Gastroesophageal sphincter (tissue), 4 donors: ENCODE measurements at regions not wholly inside any gene's neighbourhood (a gene's known extent, or its start where the extent isn't known, plus 50 kb on each side); places are given as distances from the start of the nearest gene placed in this dataset.

Experiments
- ATAC-seq: fragments of 150-250 bp; one replicate; pipeline ENCODE4 v1.9.1; 2016; ENCODE audit warnings: mild to moderate bottlenecking, moderate library complexity
- H3K27ac ChIP-seq, 4 donors: fragments of 200-600 bp; sonication (generic) in 3 of 4; 1 replicate in 3 of 4; 2 replicates in 1 of 4; pipeline ENCODE4 v1.5.1; 2016 to 2019
- H3K27me3 ChIP-seq: fragments of 200-600 bp; sonication (generic); one replicate; pipeline ENCODE4 v1.5.1; 2019
- H3K36me3 ChIP-seq, 2 donors: fragments of 200-600 bp; sonication (generic); one replicate each; pipeline ENCODE4 v1.5.1; 2019; ENCODE audit warnings: control low read depth in 1 of 2
- H3K4me1 ChIP-seq, 3 donors: fragments of 200-600 bp; sonication (generic); 1 replicate in 2 of 3; 2 replicates in 1 of 3; pipeline ENCODE4 v1.5.1; 2016 to 2019; ENCODE audit warnings: control low read depth in 2 of 3
- H3K4me3 ChIP-seq, 2 donors: fragments of 200-600 bp; sonication (generic); one replicate each; pipeline ENCODE4 v1.5.1; 2019; ENCODE audit warnings: mild to moderate bottlenecking in 1 of 2, moderate library complexity in 1 of 2
- H3K9me3 ChIP-seq, 3 donors: fragments of 200-600 bp; sonication (generic); one replicate each; pipeline ENCODE4 v1.5.1; 2017 to 2019; ENCODE audit warnings: control low read depth in 2 of 3
- CTCF ChIP-seq, 4 experiments: fragments of 200-600 bp in 2 of 4; fragments of 450-650 bp in 2 of 4; sonication (generic) in 1 of 4; IDR thresholded peaks; one replicate each; pipeline ENCODE4 v1.5.1; 2017 to 2019; ENCODE audit warnings: antibody characterized with exemption in 4 of 4, mild to moderate bottlenecking in 2 of 4, moderate library complexity in 2 of 4
- EP300 ChIP-seq: sonication (generic); formaldehyde crosslinking; IDR thresholded peaks from one replicate; pipeline ENCODE4 v1.6.1; 2017; ENCODE audit warnings: antibody characterized with exemption, mild to moderate bottlenecking
- POLR2A ChIP-seq, 2 donors: fragments of 450-650 bp; IDR thresholded peaks; one replicate each; pipeline ENCODE4 v1.6.1; 2017; ENCODE audit warnings: antibody characterized with exemption in 2 of 2, mild to moderate bottlenecking in 2 of 2, moderate library complexity in 1 of 2
- POLR2AphosphoS5 ChIP-seq: sonication (generic); formaldehyde crosslinking; IDR thresholded peaks from one replicate; pipeline ENCODE4 v1.6.1; 2017; ENCODE audit warnings: antibody characterized with exemption
- WGBS, 2 donors: methylation state at CpG; one replicate each; pipeline ENCODE4 v1.1.5; 2018; ENCODE audit warnings: low coverage in 1 of 2; 5-methylcytosine and 5-hydroxymethylcytosine counted together

GRCh38 chr13:53473397-53473796 is 444.8 kb downstream of the OLFM4 start:
- no peak overlapping the region for H3K27ac ChIP-seq
- no peaks in the 10 kb centered on the region for H3K36me3 ChIP-seq
- no peaks in the 10 kb centered on the region for H3K9me3 ChIP-seq
- no peak for ATAC-seq
- no peak for TF ChIP-seq EP300
- TF ChIP-seq POLR2AphosphoS5 = no peak
- no peak for TF ChIP-seq POLR2A (IDR thresholded peaks at IDR 0.05)
- TF ChIP-seq CTCF (IDR thresholded peaks at IDR 0.05) = no peak
- H3K4me1 ChIP-seq = no peaks in the 10 kb centered on the region
- no peaks in the 10 kb centered on the region for H3K27me3 ChIP-seq
- no peak overlapping the region for H3K4me3 ChIP-seq
- 14 to 28% methylated on average over 4 of the region's 4 CpGs for WGBS, 2 donors

GRCh38 chr13:53474878-53475277 is 446.3 kb downstream of the OLFM4 start:
- Histone ChIP-seq H3K36me3 (no peaks in the 10 kb centered on the region), H3K27me3 (no peaks in the 10 kb centered on the region), H3K9me3 (no peaks in the 10 kb centered on the region), H3K27ac (no peak overlapping the region), H3K4me3 (no peak overlapping the region), H3K4me1 (no peaks in the 10 kb centered on the region)
- ATAC-seq = no peak
- 60 to 64% methylated on average over 2 of the region's 2 CpGs for WGBS, 2 donors
- TF ChIP-seq EP300 (no peak), CTCF (IDR thresholded peaks at IDR 0.05) (no peak), POLR2A (IDR thresholded peaks at IDR 0.05) (no peak), POLR2AphosphoS5 (no peak)

GRCh38 chr13:53490752-53491151 is 462.1 kb downstream of the OLFM4 start:
- Histone ChIP-seq H3K4me1 (no peaks in the 10 kb centered on the region), H3K9me3 (no peaks in the 10 kb centered on the region), H3K4me3 (no peak overlapping the region), H3K27me3 (no peaks in the 10 kb centered on the region), H3K36me3 (no peaks in the 10 kb centered on the region), H3K27ac (no peak overlapping the region)
- ATAC-seq = no peak
- 40 to 51% methylated on average over 5 of the region's 5 CpGs for WGBS, 2 donors
- TF ChIP-seq POLR2A (IDR thresholded peaks at IDR 0.05) (no peak), POLR2AphosphoS5 (no peak), EP300 (no peak), CTCF (IDR thresholded peaks at IDR 0.05) (no peak)

- Histone ChIP-seq H3K4me3 (no peak overlapping the region), H3K27me3 (no peaks in the 10 kb centered on the region), H3K36me3 (no peaks in the 10 kb centered on the region), H3K27ac (no peak overlapping the region), H3K9me3 (peaks cover 0 to 3% (median 0%) of the 10 kb centered on the region in 3 donors), H3K4me1 (no peaks in the 10 kb centered on the region)
- no peak for ATAC-seq
- TF ChIP-seq POLR2AphosphoS5 (no peak), POLR2A (IDR thresholded peaks at IDR 0.05) (no peak), EP300 (no peak), CTCF (IDR thresholded peaks at IDR 0.05) (no peak)
- WGBS, 2 donors = 21 to 37% methylated on average over 2 of the region's 2 CpGs
Measured at GRCh38 chr13:53494406-53494805, 465.8 kb downstream of the OLFM4 start.

GRCh38 chr13:53499576-53500133 is 471.0 kb downstream of the OLFM4 start:
- 27 to 31% methylated on average over 2 to 3 of the region's 3 CpGs for WGBS, 2 donors
- Histone ChIP-seq H3K9me3 (peaks cover 0 to 3% (median 0%) of the 10 kb centered on the region in 3 donors), H3K27me3 (no peaks in the 10 kb centered on the region), H3K4me1 (no peaks in the 10 kb centered on the region), H3K4me3 (no peak overlapping the region), H3K36me3 (no peaks in the 10 kb centered on the region), H3K27ac (no peak overlapping the region)
- no peak for ATAC-seq
- TF ChIP-seq POLR2A (IDR thresholded peaks at IDR 0.05) = no peak
- TF ChIP-seq POLR2AphosphoS5 = no peak
- TF ChIP-seq CTCF (IDR thresholded peaks at IDR 0.05) = no peak
- no peak for TF ChIP-seq EP300
